Gastroesophageal sphincter (tissue), 4 donors: ENCODE measurements at regions not wholly inside any gene's neighbourhood (a gene's known extent, or its start where the extent isn't known, plus 50 kb on each side); places are given as distances from the start of the nearest gene placed in this dataset.

Source experiments
- ATAC-seq: fragments of 150-250 bp; one replicate; pipeline ENCODE4 v1.9.1; 2016; ENCODE audit warnings: mild to moderate bottlenecking, moderate library complexity
- H3K27ac ChIP-seq, 4 donors: fragments of 200-600 bp; sonication (generic) in 3 of 4; 1 replicate in 3 of 4; 2 replicates in 1 of 4; pipeline ENCODE4 v1.5.1; 2016 to 2019
- H3K27me3 ChIP-seq: fragments of 200-600 bp; sonication (generic); one replicate; pipeline ENCODE4 v1.5.1; 2019
- H3K36me3 ChIP-seq, 2 donors: fragments of 200-600 bp; sonication (generic); one replicate each; pipeline ENCODE4 v1.5.1; 2019; ENCODE audit warnings: control low read depth in 1 of 2
- H3K4me1 ChIP-seq, 3 donors: fragments of 200-600 bp; sonication (generic); 1 replicate in 2 of 3; 2 replicates in 1 of 3; pipeline ENCODE4 v1.5.1; 2016 to 2019; ENCODE audit warnings: control low read depth in 2 of 3
- H3K4me3 ChIP-seq, 2 donors: fragments of 200-600 bp; sonication (generic); one replicate each; pipeline ENCODE4 v1.5.1; 2019; ENCODE audit warnings: mild to moderate bottlenecking in 1 of 2, moderate library complexity in 1 of 2
- H3K9me3 ChIP-seq, 3 donors: fragments of 200-600 bp; sonication (generic); one replicate each; pipeline ENCODE4 v1.5.1; 2017 to 2019; ENCODE audit warnings: control low read depth in 2 of 3
- EP300 ChIP-seq: sonication (generic); formaldehyde crosslinking; IDR thresholded peaks from one replicate; pipeline ENCODE4 v1.6.1; 2017; ENCODE audit warnings: antibody characterized with exemption, mild to moderate bottlenecking
- POLR2A ChIP-seq, 2 donors: fragments of 450-650 bp; IDR thresholded peaks; one replicate each; pipeline ENCODE4 v1.6.1; 2017; ENCODE audit warnings: antibody characterized with exemption in 2 of 2, mild to moderate bottlenecking in 2 of 2, moderate library complexity in 1 of 2
- POLR2AphosphoS5 ChIP-seq: sonication (generic); formaldehyde crosslinking; IDR thresholded peaks from one replicate; pipeline ENCODE4 v1.6.1; 2017; ENCODE audit warnings: antibody characterized with exemption
- WGBS, 2 donors: methylation state at CpG; one replicate each; pipeline ENCODE4 v1.1.5; 2018; ENCODE audit warnings: low coverage in 1 of 2; 5-methylcytosine and 5-hydroxymethylcytosine counted together
- TF ChIP-seq, protein P1 (sequence below), 4 experiments: fragments of 200-600 bp in 2 of 4; fragments of 450-650 bp in 2 of 4; sonication (generic) in 1 of 4; IDR thresholded peaks; one replicate each; pipeline ENCODE4 v1.5.1; 2017 to 2019; ENCODE audit warnings: antibody characterized with exemption in 4 of 4, mild to moderate bottlenecking in 2 of 4, moderate library complexity in 2 of 4

DNA sequence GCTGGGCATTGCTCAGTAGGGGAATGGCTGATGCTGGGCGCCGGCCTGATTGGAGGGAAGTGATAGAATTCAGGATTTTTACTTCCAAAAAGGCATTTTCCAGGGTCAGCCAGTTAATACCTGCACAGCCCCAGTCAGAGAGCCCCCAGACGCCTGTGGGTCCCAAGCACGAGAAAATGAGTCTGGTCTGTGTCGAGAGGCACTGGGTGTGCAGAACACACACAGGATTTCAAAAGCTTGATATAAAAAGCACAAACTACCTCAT lies 164.6 kb upstream of the TNRC6C start:
- no peak overlapping the region for H3K4me3 ChIP-seq

DNA sequence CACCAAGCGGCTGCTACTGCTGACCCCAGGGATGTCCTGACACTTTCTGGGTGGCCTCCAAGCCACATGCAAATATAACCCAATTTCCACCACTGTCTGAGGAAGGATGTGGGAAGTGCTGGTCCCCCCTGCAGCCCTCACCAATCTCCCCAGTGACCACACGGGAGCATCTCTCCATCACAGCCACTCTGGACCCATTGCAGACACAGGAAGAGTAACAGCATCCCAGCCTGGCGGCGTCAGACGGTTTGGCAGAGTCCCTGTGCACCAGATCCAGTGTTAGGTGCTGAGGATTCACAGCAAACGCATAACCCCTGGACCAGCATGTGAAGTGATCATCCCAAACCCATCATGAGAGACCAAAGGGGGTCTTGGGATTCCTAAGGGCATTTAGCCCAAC lies 163.7 kb upstream of the TNRC6C start:
- H3K4me1 ChIP-seq: peaks cover 0 to 26% (median 6%) of the 10 kb centered on the region in 3 donors
- no CpG with 5 or more reads among the region's 6 CpGs for WGBS, 2 donors
- H3K9me3 ChIP-seq: no peaks in the 10 kb centered on the region
- peak overlapping the region in 3 of 4 donors; percentile 76 to 85 (median 84) for H3K27ac ChIP-seq
- H3K27me3 ChIP-seq: no peaks in the 10 kb centered on the region
- H3K4me3 ChIP-seq: no peak overlapping the region
- TF ChIP-seq, protein P1, sequence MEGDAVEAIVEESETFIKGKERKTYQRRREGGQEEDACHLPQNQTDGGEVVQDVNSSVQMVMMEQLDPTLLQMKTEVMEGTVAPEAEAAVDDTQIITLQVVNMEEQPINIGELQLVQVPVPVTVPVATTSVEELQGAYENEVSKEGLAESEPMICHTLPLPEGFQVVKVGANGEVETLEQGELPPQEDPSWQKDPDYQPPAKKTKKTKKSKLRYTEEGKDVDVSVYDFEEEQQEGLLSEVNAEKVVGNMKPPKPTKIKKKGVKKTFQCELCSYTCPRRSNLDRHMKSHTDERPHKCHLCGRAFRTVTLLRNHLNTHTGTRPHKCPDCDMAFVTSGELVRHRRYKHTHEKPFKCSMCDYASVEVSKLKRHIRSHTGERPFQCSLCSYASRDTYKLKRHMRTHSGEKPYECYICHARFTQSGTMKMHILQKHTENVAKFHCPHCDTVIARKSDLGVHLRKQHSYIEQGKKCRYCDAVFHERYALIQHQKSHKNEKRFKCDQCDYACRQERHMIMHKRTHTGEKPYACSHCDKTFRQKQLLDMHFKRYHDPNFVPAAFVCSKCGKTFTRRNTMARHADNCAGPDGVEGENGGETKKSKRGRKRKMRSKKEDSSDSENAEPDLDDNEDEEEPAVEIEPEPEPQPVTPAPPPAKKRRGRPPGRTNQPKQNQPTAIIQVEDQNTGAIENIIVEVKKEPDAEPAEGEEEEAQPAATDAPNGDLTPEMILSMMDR (IDR thresholded peaks at IDR 0.05): no peak
- TF ChIP-seq POLR2A (IDR thresholded peaks at IDR 0.05): no peak
- no peak for TF ChIP-seq POLR2AphosphoS5
- no peak for TF ChIP-seq EP300
- H3K36me3 ChIP-seq: no peaks in the 10 kb centered on the region
- ATAC-seq: no peak

More for the DNA sequence above, 164.6 kb upstream of the TNRC6C start:
- TF ChIP-seq POLR2AphosphoS5 (no peak), EP300 (no peak), POLR2A (IDR thresholded peaks at IDR 0.05) (no peak)
- TF ChIP-seq, protein P1 (IDR thresholded peaks at IDR 0.05): no peak
- ATAC-seq: no peak
- Histone ChIP-seq H3K4me1 (peaks cover 0 to 26% (median 6%) of the 10 kb centered on the region in 3 donors), H3K27ac (no peak overlapping the region), H3K36me3 (no peaks in the 10 kb centered on the region), H3K9me3 (no peaks in the 10 kb centered on the region), H3K27me3 (no peaks in the 10 kb centered on the region)
- WGBS, 2 donors: 91 to 95% methylated on average over 3 to 5 of the region's 5 CpGs

DNA sequence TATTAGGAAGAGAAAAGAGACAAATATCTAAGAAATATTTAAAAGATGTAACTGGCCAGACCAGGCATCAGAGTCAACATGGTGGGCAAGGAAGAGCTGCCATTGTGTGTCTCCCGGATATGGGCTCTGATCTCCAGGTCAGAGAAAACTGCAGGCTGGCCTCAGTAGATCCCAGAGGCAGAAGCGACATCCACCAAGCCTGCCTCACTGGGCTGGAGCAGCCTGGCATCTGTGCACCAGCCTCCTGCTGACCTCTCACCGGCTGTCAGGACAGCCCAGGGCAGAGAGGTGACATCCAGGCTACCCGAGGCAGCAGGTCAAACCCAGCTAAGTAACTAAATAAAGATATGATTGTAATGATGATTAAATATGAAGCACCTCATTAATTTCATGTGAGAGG lies 162.8 kb upstream of the TNRC6C start:
- Histone ChIP-seq H3K4me1 (peaks cover 0 to 28% (median 6%) of the 10 kb centered on the region in 3 donors), H3K36me3 (no peaks in the 10 kb centered on the region), H3K27me3 (no peaks in the 10 kb centered on the region), H3K27ac (peak overlapping the region; percentile 3 to 85 (median 80)), H3K9me3 (no peaks in the 10 kb centered on the region), H3K4me3 (no peak overlapping the region)
- WGBS, 2 donors: 57 to 78% methylated on average over 1 to 3 of the region's 4 CpGs
- ATAC-seq: no peak
- TF ChIP-seq POLR2A (IDR thresholded peaks at IDR 0.05) (no peak), EP300 (no peak), POLR2AphosphoS5 (no peak)
- TF ChIP-seq, protein P1 (IDR thresholded peaks at IDR 0.05): no peak

DNA sequence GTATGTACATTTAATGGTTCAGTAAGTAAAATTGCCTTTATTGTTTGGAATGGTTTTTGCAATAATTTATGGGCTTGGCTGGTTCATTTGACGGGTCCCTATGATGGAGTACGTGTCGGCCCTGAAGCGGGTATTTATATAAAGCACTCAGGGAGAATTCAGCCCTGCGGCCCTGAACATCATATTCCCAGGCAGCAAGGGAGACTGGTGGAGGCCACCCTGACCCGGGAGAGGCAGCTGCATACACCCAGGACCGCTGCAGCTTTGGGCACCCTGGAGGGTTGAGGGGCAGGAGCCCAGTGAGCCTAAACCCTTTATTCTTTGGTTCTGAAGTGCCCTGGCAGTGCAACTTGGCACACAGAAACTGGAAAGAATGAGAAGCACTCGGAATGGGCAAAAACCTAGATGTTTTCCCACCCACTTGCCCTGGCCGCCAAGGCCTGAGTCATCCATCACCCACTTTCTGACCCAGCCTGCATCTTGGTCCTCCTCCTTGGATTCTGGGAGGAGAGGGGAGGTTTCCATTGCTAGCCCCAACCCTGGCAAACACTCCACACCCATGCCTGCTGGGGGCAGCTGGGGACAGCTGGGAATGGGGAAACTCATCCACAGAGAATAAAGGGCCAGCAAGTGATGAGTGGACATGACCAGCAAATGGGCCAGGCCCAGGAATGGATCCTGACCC lies 162.2 kb upstream of the TNRC6C start:
- H3K9me3 ChIP-seq: no peaks in the 10 kb centered on the region
- H3K36me3 ChIP-seq: no peaks in the 10 kb centered on the region
- H3K27me3 ChIP-seq: no peaks in the 10 kb centered on the region
- 0 to 60% methylated on average over 1 to 7 of the region's 9 CpGs for WGBS, 2 donors
- peak overlapping the region; percentile 2 to 85 (median 80) for H3K27ac ChIP-seq
- peak; percentile 86 for ATAC-seq
- H3K4me1 ChIP-seq: peaks cover 0 to 34% (median 6%) of the 10 kb centered on the region in 3 donors
- no peak overlapping the region for H3K4me3 ChIP-seq
- TF ChIP-seq POLR2AphosphoS5 (peak; percentile 79), EP300 (no peak), POLR2A (IDR thresholded peaks at IDR 0.05) (no peak)

DNA sequence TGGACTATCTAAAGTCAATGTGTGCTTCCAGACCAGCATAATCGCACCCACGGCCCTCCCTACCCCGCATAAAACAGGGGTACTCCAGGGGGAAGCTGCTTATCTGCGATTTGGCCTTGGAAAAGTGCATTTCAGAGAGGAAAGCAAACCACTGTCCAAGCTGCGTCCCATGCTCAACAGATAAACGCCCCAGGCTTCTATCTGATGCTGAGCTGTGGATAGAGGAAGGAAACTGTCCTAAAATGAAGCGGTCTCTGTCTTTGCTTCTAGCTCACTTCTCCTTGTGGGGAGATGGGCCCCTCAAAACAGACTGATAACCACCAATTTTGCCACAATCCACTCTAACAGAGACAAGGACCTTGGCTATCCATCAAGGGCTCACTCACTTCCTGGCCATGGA lies 160.5 kb upstream of the TNRC6C start:
- Histone ChIP-seq H3K4me1 (peaks cover 0 to 50% (median 16%) of the 10 kb centered on the region in 3 donors), H3K4me3 (no peak overlapping the region), H3K27me3 (no peaks in the 10 kb centered on the region), H3K36me3 (no peaks in the 10 kb centered on the region), H3K9me3 (no peaks in the 10 kb centered on the region), H3K27ac (peak overlapping the region in 3 of 4 donors; percentile 76 to 85 (median 84))
- TF ChIP-seq EP300 (no peak), POLR2AphosphoS5 (no peak), POLR2A (IDR thresholded peaks at IDR 0.05) (no peak)
- TF ChIP-seq, protein P1 (IDR thresholded peaks at IDR 0.05): no peak
- no peak for ATAC-seq
- 100% methylated on average over 2 of the region's 7 CpGs; no CpG with 5 or more reads in 1 of the 2 donors for WGBS, 2 donors
